Hindlimb muscle (tissue), 1 donor: ENCODE measurements at regions not wholly inside any gene's neighbourhood (a gene's known extent, or its start where the extent isn't known, plus 50 kb on each side); places are given as distances from the start of the nearest gene placed in this dataset.

Experiments used
- DNase-seq: peaks from one replicate; pipeline ENCODE4 v3.0.0-alpha.2; 2013

DNA sequence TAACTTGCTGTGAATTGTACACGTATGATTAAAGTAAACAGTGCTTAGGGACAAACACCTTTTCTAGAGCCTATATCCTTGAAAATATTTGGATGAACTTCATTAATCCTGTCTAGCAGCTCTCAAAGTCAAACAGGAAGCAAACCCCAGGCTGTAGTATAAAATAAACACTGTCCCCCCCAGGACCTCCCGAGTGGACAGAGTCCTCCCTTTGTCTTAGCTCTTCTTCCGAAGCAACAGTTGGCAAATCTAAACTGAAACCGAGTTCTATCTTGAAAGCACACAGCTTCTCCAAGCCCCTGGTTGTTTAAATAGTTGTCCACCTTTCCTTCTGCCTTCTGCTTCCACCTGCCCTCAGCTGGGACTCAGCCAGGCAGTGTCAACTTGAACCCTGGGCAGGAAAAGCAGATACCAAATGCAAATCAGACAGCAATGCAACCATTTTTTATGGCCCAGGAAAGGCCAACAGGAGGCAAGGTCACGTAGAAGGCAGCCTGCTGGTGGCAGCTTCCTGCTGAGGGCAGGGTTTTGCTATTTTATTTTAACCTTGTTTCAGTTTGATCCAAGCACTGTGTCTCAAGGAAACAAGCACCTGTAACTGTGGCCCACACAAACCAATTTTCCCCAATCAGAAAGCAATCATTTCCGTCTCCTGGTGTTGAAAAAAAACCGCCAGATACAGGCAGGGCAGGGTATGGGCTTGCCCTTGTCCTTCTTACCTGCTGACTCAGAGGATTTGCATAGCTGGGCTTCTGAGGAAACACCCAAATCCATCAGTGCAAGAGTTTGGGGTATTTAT, 110.3 kb upstream of the KIT start:
- no peak for DNase-seq

DNA sequence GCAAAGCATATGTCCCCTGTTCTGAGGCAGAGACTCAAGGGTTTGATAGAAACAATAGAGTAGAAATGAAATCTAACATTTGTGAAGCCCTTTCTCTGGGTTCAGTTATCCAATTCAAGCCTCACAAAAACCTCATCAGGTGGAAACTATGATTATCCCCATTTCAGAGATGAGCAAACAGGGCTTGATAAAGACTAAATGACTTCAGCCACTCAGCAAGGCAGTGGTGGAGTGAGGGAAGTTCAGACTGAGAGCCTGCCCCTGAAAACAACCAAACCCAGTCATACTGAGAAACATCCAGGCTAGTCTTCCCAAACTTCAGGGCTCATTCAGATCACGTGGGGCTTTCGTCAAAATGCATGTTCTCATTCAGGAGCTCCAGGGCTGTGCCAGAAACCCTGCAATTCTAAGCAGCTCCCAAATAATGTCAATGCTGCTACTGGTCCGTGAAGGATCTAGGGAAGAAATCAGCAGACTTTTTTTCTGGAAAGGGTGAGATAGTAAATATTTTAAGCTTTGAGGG, 109.6 kb upstream of the KIT start:
- no peak for DNase-seq

DNA sequence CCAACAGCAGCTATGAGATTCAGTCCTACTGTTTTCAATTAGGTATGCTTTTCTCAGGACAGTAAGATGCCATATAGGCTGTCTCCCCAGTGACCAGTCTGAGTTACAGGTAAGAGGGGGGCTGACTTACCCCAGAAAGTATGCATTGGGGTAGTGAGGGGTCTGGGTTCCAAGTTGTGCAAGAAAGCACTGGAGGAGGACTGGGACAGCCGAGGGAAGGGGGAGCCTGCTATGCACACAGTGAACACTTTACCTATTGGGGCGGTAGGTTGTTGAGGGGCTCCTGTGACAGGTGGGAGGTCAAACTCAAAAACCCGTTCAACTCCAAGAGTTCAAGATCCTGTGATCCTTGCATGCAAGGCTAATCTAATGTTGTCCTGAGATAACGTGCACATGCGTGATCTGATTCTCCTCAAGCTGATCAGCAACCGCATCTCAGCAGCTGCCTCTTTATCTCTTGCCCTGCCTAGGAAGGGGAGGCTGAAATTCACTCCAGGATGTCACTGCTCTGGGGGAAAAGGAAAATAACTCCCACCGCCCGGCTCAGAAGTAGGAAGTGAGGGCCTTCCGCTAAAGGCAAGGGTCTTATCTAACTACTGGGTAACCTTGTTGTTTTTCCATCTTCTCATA, 108.8 kb upstream of the KIT start:
- no peak for DNase-seq

DNA sequence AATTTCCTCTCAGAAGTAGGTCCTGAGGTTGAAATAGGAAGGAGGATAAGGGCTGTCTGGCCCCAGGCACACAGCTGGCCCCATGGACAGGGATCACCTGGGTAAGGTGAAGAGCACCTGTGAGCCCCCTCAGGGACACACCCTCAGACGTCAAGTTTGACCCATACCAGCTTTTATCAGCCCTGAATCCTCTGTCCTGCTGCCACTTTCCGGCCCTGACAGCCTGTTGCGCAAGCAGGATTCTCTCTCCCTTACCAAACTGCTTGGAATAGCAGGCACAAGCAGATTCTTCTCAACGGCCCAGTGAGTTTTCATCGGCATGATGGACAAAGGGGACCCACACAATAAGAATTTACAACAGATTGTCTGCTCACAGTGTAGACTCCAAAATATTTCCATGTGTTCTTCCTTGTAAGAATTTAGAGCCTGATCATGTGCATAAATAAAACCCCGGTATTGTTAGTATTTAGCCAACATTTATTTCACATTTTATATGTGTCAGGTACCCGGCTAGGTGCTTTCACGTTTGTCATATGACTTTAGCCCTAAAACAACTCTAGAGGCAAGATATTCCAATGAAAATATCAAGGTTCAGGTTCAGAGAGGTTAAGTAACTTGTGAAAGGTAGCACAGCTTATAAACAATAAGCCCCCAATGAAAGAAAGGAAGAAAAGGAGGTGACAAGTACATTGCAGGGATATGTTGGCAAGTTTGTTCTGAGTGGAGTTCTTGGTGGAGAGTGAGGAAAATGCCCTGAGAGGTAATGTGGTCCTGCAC, 107.2 kb upstream of the KIT start:
- DNase-seq, result no peak

DNA sequence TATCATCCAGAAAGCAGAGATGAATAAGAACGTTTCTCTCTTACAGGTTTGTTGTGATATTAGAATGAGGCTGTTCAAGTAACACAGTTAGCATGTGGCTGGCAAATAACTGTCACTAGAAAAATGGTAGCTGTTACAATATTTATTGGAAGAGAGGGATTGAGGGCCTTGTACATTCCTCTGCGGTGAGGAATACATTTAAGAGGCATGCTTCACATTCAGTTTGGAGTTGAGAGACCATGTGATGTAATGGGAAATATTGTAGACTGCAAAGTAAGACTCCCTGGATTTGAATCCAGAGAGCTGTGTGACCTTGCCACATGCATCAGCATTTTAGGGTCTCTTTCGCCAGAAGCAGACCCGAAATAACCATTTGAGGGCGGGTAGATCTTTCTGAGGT, 104.8 kb upstream of the KIT start:
- DNase-seq, result no peak

DNA sequence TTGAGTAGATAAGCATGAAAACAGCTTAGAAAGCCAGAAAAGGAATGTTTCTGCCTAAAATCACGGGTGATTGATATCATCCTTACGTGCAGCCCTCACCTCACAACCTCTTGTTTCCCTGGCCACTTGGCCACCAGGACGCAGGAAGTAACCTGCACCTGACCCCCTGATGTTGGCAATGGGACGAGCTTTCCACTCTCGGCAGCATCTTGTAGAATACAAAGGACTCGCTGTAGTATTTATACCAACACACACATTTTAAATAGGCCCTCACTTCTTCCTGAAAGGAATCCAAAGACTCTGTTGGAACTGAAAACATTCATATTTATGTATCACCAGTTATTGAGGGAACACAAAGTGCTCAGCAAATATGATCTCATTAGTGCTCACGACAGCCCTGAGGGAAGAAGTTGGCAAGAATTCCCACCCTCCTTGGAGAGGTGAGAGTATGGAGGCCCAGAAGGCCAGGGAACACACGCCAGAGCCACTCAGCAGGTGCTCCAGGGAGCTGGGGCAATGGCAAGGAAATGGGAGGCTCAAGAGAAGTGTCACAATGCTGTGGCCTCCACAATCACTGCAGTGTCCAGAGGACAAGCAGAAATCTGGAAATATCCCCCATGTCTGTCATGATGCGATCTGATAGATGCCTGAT, 103.3 kb upstream of the KIT start:
- DNase-seq, result no peak

DNA sequence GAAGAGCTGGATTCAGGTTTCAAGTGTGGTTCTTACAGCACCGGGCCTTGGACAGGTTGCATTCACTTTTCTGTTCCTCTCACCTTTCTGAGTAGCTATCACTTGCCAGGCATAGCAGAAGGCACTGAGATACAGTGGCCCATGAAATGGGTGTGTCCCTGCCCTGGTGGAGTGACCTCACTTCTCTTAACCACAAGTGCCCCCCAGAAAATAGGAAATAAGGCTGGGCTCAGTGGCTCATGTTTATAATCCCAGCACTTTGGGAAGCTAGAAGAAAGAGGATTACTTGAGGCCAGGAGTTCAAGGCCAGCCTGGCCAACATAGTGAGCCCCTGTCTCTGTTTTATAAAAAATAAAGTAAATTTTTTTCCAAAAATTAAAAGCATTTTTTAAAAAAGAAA, 101.7 kb upstream of the KIT start:
- DNase-seq, result no peak

DNA sequence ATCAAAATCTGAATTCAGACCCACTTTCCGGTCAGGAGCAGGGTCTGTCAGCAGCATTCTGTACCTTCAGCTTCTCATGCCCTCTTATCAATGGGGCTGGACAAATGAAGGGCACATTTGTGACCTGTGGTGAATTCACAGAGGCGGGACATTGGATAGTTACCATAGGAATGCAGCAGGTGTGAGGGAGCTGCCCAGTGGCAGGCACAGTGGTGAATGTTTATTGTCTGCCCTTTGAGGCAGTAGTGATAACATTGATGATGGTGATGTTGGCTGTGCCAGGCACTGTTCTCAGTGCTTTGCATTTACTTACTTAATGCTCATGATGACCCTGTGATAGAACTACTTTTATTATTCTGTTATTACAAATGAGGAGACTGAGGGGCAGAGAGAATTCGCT, 101.2 kb upstream of the KIT start:
- DNase-seq, result no peak

DNA sequence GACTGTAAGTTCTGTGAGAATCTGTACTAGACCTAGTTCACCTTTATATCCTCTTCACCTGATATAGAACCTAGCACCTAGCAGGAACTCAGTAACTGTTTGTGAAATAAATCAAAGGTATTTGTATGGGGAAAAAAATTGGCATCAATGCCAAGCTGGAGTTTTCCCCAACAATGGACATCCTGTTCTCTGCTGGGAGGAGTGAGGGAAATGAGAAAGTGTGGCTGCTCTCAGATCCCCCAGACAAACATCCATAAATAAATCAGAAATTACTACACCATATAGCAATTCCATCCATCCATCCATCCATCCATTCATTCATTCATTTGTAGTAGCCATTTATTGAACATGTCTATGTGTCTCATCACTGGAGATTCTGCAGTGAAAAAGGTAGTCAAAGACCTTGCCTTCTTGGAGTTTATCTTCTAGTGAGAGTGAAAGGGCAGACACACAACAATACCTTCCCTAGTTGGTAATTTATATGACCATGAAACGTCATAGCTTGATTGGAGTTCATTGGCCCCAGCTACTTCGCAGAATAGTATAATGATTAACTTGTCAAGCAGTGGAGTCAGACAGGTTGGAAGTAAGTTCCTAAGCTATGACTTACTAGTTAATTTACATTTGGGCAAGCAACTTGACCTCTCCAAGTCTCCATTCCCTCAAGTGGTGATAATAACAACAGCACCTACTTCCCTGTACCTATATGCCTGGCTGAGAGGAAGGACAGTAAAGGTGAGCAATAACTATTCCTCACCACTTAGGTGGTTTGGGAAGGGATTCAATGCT, 98.7 kb upstream of the KIT start:
- no peak for DNase-seq

DNA sequence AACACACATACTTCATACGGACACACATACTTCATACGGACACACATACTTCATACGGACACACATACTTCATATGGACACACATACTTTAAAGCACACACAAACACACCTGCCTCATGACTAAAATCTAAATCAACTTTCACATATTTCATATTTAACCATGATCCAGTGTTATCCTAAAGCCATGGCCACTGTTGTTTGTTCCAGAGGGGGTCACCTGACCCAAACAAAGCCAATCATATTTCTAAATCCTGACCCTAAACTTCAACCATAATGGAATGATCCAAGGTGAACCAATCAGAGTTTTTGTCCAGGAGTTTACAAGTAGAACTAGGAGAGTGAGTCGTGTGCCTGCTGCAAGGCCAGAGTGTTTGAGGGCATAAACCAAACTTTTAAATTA, 97.2 kb upstream of the KIT start:
- no peak for DNase-seq

DNA sequence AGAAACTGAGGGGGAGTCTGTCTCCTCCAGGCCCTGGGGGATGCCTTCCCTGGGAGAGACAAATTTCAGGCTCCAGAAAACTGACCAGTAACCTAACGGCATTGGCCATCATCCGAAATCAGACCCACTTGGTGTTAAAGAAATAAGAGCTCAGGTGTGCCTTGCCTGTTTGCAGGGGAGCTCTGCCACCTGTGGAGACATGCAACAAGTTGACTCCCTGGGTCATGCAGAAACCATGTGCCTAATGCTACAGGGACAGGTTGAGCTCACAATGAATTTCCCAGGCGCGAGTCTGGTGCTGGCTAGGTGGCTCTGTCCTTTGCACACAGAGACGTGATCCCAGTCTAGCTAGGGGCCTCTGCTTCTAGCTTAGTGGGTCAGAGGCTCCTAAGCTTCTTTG, 95.8 kb upstream of the KIT start:
- no peak for DNase-seq

DNA sequence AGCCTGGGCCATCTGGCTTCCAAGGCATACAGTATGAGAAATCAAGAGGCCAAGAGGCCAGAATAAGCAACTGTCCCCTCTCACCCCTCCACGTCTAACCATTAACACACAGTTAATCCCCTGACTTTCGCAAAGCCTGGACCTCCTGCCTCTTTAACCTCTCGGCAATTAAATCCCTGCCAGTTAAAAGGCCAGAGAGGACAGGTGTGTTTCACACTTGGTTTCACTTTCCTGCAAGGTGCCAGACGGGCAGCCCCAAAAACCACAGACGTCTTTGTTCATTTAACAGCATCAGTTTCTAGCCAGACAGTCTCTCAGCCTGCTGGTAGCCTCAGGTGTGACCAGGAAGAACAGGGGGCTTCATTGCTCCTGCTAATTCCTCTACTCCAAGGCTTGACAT, 91.1 kb upstream of the KIT start:
- DNase-seq, result no peak

DNA sequence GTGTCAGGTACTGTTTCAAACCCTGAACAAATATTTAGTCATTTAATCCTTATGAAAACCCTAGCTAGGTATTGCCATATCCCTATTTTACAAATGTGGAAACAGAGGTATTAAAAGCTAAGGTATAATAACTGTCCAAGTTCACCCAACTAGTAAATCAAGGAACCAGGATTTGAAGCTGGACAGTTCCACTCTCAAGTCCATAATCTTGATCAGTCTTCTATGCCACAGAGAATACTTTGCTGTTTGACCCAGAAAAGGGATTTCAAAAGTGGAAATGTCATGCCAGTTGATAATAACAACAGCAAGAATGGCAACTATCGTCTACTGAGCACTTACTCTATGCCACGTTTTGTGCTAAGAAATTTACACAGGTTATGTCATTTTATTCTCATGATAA, 90.4 kb upstream of the KIT start:
- DNase-seq, result no peak

DNA sequence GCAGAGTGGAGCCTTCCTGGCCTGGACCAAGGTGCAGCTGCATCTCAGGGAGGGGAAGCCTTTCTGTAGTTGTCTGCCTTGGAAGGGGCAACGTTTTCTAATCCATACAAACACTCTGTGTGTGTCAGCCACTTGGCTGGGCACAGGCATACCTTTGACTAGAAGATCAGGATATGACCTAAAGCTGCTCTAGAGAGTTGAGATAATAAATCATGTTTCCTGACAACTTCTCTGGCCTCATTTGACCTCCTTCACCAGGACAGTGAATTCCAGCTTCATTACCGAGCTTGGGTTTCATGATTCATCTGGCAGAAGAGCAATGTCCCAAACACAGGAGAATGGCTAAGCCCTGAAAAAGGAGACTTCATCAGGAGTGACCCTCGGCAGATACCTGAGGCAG, 89.6 kb upstream of the KIT start:
- no peak for DNase-seq

DNA sequence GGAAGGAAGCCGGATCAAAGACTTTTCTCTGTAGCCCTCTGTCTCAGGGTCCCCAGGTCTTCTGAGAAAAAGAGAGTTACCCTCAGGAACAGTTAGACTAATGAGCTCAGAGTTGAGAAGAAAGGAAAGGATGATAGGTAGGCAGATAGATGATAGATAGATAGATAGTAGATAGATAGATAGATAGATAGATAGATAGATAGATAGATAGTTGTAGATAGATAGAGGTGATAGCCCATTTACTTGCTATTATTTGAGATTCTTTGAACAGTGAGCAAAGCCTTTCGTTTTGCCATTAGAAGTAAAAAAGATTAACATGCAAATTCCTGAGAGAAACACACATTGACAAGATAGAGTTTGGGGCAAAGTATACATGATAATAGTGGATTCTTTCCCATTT, 86.9 kb upstream of the KIT start:
- DNase-seq, result no peak

DNA sequence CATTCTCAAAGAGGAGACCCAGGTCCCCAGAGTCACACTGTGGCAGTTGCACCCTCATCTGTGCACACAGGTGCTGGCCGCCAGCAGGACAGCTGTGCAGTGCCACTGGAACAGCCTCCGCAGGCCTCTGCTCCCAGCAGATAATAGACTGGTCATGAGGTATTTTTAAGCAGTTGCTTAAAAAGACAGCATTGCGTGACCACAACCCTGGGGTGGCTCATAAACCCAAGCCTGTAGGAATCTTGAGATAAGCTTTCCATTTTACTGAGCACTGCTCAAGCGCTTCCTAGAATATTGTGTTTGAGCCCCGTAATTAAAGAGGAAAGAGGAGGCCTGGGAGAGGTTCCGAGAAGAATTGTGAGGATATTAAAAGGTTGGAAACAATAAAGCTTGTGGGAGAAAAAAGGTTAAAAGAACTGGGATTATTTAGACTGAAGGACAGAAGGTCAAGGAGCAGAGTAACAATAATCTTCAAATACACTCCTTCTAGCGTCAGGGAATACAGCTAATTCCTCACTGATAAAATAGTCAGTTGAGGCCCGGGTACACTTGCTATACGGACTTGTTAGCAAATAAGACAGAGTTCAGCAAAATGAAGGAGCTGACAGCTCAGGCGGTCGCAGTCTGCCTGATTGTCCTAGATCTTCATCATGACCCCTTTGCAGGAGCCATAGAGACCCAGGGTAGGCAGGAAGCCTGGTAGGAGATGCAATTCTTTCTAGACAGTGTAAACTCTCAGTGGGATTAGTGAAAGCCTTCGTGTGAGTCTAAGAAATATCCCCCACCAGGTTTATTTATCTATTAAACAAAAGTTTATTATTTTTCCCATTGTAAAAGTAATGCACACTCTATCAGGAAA, 86.2 kb upstream of the KIT start:
- DNase-seq, result no peak

DNA sequence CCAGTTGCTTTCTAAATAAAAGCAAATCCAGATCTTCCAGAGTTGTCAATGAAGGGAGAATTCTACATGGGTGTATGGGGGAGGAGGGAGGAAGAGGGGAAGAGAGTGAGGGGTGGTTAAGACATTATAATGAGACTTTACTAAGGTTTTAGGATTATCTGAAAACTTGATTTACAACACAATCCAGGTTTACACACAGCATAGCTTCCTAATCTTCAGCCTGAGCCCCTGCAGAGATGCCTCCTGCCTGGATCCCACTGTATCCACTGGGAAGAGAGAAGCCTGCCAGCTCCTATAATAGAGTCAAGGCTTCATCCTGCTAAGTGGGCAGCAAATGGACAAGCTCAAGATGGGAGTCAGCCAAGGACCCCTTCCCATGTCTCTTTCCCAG, 85.6 kb upstream of the KIT start:
- DNase-seq, result no peak

DNA sequence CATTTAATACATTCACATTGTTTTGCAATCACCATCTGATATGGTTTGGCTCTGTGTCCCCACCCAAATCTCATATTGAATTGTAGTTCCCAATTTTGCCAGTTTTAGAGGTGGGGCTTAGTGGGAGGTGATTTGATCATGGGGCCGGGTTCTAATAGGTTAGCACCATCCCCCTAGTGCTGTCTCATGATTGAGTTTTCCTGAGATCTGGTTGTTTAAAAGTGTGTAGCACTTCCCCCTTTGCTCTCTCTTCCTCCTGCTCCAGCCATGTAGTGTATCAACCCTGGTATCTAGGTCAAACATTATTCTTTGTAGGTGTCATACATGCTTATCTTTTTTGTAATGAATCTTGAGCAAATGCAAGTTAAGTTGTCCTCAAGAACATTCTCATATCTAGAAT, 83.3 kb upstream of the KIT start:
- DNase-seq, result no peak

DNA sequence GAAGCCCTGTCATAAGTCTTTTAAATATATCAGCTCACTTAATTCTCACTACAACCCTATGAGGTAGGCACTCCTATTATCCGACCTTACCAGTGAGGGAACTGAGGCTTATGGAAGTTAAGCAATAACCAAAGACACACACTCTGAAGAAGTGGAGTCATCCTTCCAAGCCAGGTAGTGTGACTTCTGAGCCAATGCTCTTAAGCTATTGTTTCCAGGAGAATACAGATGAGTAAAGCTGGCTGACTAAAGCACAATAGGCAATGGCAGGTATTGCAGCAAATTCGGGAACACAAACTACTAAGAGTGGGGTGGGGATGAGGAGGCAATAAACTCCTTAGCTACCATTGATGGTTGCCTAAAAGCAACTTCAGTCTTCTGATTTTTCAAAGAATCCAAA, 81.8 kb upstream of the KIT start:
- no peak for DNase-seq

DNA sequence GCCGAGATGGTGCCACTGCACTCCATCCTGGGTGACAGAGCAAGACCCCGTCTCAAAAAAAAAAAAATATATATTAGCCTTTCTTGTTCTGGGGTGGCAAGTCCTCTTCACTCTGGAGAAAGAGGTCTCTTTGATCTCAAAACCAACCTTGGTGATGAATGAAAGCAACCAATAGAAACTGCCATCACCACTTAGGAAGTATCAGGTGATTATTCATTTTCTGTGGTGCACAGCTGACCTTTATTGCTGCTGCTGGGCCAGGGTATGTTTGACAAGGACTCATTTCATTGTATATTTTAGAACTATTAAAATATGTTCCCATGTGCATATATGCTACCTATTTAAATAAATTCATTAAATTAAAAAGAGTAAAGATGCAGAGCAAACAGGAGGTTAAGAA, 76.0 kb upstream of the KIT start:
- no peak for DNase-seq

DNA sequence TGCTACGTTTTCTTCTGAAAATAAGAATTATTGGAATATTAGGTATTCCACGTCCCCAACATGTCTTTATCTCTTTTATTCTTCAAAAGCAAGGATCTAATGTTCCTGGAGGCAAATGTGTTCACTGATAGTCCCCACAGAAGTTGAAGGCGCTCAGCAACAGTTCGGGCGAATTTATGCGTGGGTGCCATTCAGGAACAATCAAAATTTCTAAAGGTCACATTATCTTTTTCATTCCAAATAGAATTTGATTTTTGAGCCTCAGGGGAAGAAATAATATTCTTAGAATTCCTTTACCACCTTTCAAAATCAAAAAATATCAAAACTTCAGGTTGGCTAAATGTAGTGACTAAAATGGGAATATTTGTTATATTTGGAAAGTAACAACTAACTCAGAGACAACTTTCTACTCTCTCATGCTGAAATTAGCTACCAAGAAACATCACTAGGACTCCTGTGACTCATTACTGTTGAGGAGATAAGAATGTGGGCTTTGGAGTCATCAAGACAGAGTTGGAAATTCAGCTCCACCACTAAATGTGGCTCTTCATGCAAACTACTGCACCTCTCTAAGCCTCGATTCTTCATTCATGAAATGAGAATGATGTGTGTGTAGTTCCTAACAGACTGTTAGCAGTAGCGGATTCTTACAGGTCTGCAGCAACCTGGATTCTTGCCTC, 72.3 kb upstream of the KIT start:
- no peak for DNase-seq
